HUES6 (cell line): ENCODE measurements at regions not wholly inside any gene's neighbourhood (a gene's known extent, or its start where the extent isn't known, plus 50 kb on each side); places are given as distances from the start of the nearest gene placed in this dataset.

Experiments used
- H3K27ac ChIP-seq: 2 replicates; pipeline ENCODE4 v1.7.0; 2013; ENCODE audit warnings: low read depth, mild to moderate bottlenecking, low read length, inconsistent platforms
- H3K27me3 ChIP-seq: 2 replicates; pipeline ENCODE4 v1.6.1; 2013; ENCODE audit warnings: low read length; ENCODE audit not compliant: control insufficient read depth, insufficient read depth
- H3K36me3 ChIP-seq: 2 replicates; pipeline ENCODE4 v1.6.1; 2013; ENCODE audit warnings: low read length; ENCODE audit not compliant: control insufficient read depth, insufficient read depth
- H3K4me1 ChIP-seq: 2 replicates; pipeline ENCODE4 v1.6.1; 2013; ENCODE audit warnings: low read length; ENCODE audit not compliant: control insufficient read depth, insufficient read depth
- H3K4me3 ChIP-seq: 2 replicates; pipeline ENCODE4 v1.5.1; 2013; ENCODE audit warnings: low read depth, low read length
- H3K9ac ChIP-seq: one replicate; pipeline ENCODE4 v1.6.1; 2013; ENCODE audit warnings: mild to moderate bottlenecking, low read length
- H3K9me3 ChIP-seq: 2 replicates; pipeline ENCODE4 v1.6.1; 2013; ENCODE audit warnings: low read depth, low read length; ENCODE audit not compliant: control insufficient read depth, insufficient read depth

DNA sequence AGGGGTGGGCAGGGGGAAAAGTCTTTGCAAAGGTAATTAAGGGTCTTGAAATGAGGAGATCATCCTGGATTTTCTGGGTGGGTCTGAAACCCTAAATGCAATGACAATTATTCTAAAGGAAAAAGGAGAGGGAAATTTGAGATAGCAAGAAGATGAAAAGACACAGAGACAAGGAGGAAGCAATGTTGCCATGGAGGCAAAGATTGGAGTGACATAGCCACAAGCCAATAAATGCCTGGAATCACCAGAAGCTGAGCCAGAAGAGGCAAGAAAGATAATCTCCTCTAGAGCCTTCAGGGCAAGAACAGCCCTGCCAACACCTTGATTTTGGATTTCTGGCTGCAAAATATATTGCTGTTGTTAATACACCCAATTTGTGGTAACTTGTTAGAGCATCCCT, 1246.3 kb upstream of the PIK3C3 start:
- H3K4me3 ChIP-seq, result no peak overlapping the region
- no peaks in the 10 kb centered on the region for H3K9me3 ChIP-seq
- H3K36me3 ChIP-seq, result no peaks in the 10 kb centered on the region
- H3K9ac ChIP-seq, result no peak overlapping the region
- H3K27ac ChIP-seq, result no peak overlapping the region
- H3K4me1 ChIP-seq, result no peaks in the 10 kb centered on the region
- no peaks in the 10 kb centered on the region for H3K27me3 ChIP-seq

GRCh38 chr18:40707797-40708196, 1247.2 kb upstream of the PIK3C3 start:
- Histone ChIP-seq H3K27ac (no peak overlapping the region), H3K9ac (no peak overlapping the region), H3K27me3 (no peaks in the 10 kb centered on the region), H3K36me3 (no peaks in the 10 kb centered on the region), H3K4me1 (no peaks in the 10 kb centered on the region), H3K9me3 (no peaks in the 10 kb centered on the region), H3K4me3 (no peak overlapping the region)

DNA sequence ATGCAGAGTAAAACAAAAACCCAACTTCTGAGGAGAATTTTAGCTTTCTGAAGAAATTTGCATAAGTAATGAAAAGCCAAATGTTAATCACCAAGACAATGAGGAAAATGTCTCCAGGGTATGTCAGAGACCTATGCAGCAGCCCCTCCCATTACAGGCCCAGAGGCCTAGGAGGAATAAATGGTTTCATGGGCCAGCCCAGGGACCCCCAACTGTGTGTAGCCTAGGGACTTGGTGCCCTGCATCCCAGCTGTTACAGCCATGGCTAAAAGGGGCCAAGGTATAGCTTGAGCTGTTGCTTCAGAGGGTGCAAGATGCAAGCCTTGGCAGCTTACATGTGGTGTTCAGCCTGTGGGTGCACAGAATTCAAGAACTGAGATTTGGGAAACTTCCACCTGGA, 1256.9 kb upstream of the PIK3C3 start:
- H3K27me3 ChIP-seq, result no peaks in the 10 kb centered on the region
- H3K4me3 ChIP-seq, result no peak overlapping the region
- H3K4me1 ChIP-seq, result no peaks in the 10 kb centered on the region
- H3K9ac ChIP-seq, result no peak overlapping the region
- no peak overlapping the region for H3K27ac ChIP-seq
- peaks cover 23% of the 10 kb centered on the region for H3K9me3 ChIP-seq
- H3K36me3 ChIP-seq, result no peaks in the 10 kb centered on the region

DNA sequence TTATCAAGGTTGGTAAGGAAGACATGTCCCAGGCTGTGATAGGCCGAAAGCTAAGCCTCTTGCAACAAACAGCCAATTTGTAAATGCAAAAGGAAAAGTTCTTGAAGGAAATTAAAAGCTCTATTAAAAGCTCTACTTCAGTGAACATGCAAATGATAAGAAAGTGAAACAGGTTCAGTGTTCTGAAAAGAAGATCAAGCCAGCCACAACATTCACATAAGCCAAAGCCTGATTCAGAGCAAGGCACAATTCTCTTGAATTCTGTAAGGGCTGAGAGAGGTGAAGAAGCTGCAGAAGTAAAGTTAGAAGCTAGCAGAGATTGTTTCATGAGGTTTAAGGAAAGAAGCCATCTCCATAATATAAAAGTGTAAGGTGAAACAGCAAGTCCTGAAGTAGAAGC, 1259.5 kb upstream of the PIK3C3 start:
- H3K9ac ChIP-seq, result no peak overlapping the region
- no peak overlapping the region for H3K27ac ChIP-seq
- no peaks in the 10 kb centered on the region for H3K27me3 ChIP-seq
- H3K4me1 ChIP-seq, result no peaks in the 10 kb centered on the region
- peaks cover 23% of the 10 kb centered on the region for H3K9me3 ChIP-seq
- H3K36me3 ChIP-seq, result no peaks in the 10 kb centered on the region
- no peak overlapping the region for H3K4me3 ChIP-seq

DNA sequence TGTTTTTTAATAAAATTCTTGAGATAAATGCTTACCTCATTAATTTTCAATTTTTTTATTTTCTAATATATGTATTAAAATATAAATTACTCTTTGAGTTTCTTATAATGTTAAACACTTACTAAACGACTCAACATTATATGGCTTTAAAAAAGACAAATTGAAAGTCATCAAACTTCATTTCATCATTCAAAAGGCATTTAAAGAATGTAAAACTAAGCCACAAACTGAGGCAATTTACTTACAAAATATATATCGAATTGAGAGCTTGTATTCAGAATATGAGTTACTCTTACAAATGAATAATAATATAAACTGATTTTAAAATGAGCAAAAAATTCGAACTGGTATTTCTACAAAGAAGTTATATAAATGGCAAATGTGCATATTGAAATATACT, 1262.2 kb upstream of the PIK3C3 start:
- H3K4me1 ChIP-seq, result no peaks in the 10 kb centered on the region
- no peaks in the 10 kb centered on the region for H3K36me3 ChIP-seq
- H3K27me3 ChIP-seq, result no peaks in the 10 kb centered on the region
- peaks cover 6% of the 10 kb centered on the region; the same call in 1 of the 2 replicates for H3K9me3 ChIP-seq
- no peak overlapping the region for H3K4me3 ChIP-seq
- H3K9ac ChIP-seq, result no peak overlapping the region
- H3K27ac ChIP-seq, result no peak overlapping the region

- H3K4me1 ChIP-seq, result no peaks in the 10 kb centered on the region
- H3K27ac ChIP-seq, result no peak overlapping the region
- no peak overlapping the region for H3K9ac ChIP-seq
- H3K4me3 ChIP-seq, result no peak overlapping the region
- no peaks in the 10 kb centered on the region for H3K27me3 ChIP-seq
- H3K9me3 ChIP-seq, result no peaks in the 10 kb centered on the region
- H3K36me3 ChIP-seq, result no peaks in the 10 kb centered on the region
These were observed 1265.0 kb upstream of the PIK3C3 start for GRCh38 chr18:40690062-40690461.

GRCh38 chr18:40687399-40687798, 1267.6 kb upstream of the PIK3C3 start:
- H3K9me3 ChIP-seq, result no peaks in the 10 kb centered on the region

GRCh38 chr18:40686836-40687235, 1268.2 kb upstream of the PIK3C3 start:
- no peaks in the 10 kb centered on the region for H3K36me3 ChIP-seq

More at GRCh38 chr18:40687399-40687798, 1267.6 kb upstream of the PIK3C3 start:
- no peaks in the 10 kb centered on the region for H3K4me1 ChIP-seq
- H3K36me3 ChIP-seq, result no peaks in the 10 kb centered on the region
- no peaks in the 10 kb centered on the region for H3K27me3 ChIP-seq
- H3K4me3 ChIP-seq, result no peak overlapping the region
- H3K27ac ChIP-seq, result no peak overlapping the region
- no peak overlapping the region for H3K9ac ChIP-seq

GRCh38 chr18:40685219-40685618, 1269.8 kb upstream of the PIK3C3 start:
- no peak overlapping the region for H3K9ac ChIP-seq
- no peaks in the 10 kb centered on the region for H3K27me3 ChIP-seq
- H3K4me1 ChIP-seq, result no peaks in the 10 kb centered on the region
- H3K36me3 ChIP-seq, result no peaks in the 10 kb centered on the region
- H3K27ac ChIP-seq, result no peak overlapping the region
- no peaks in the 10 kb centered on the region for H3K9me3 ChIP-seq
- H3K4me3 ChIP-seq, result no peak overlapping the region

More at GRCh38 chr18:40686836-40687235, 1268.2 kb upstream of the PIK3C3 start:
- no peak overlapping the region for H3K27ac ChIP-seq
- H3K4me3 ChIP-seq, result no peak overlapping the region
- H3K9me3 ChIP-seq, result no peaks in the 10 kb centered on the region
- H3K4me1 ChIP-seq, result no peaks in the 10 kb centered on the region
- no peaks in the 10 kb centered on the region for H3K27me3 ChIP-seq
- no peak overlapping the region for H3K9ac ChIP-seq

- Histone ChIP-seq H3K9ac (no peak overlapping the region), H3K4me1 (no peaks in the 10 kb centered on the region), H3K9me3 (no peaks in the 10 kb centered on the region), H3K27me3 (no peaks in the 10 kb centered on the region), H3K4me3 (no peak overlapping the region), H3K27ac (no peak overlapping the region), H3K36me3 (no peaks in the 10 kb centered on the region)
These were observed 1276.7 kb upstream of the PIK3C3 start for GRCh38 chr18:40678318-40678717.

GRCh38 chr18:40676668-40677067, 1278.4 kb upstream of the PIK3C3 start:
- Histone ChIP-seq H3K9ac (no peak overlapping the region), H3K27me3 (no peaks in the 10 kb centered on the region), H3K4me3 (no peak overlapping the region), H3K9me3 (no peaks in the 10 kb centered on the region), H3K27ac (no peak overlapping the region), H3K36me3 (no peaks in the 10 kb centered on the region), H3K4me1 (peaks cover 8% of the 10 kb centered on the region)

GRCh38 chr18:40673150-40673549, 1281.9 kb upstream of the PIK3C3 start:
- Histone ChIP-seq H3K4me1 (peaks cover 8% of the 10 kb centered on the region), H3K4me3 (no peak overlapping the region), H3K27ac (no peak overlapping the region), H3K27me3 (no peaks in the 10 kb centered on the region), H3K9ac (no peak overlapping the region), H3K9me3 (no peaks in the 10 kb centered on the region), H3K36me3 (no peaks in the 10 kb centered on the region)
